GM12891 (cell line): ENCODE measurements at regions not wholly inside any gene's neighbourhood (a gene's known extent, or its start where the extent isn't known, plus 50 kb on each side); places are given as distances from the start of the nearest gene placed in this dataset.
A peak's percentile ranks its signal among the peaks of the same experiment; 100 is the strongest.

Experiments
- DNase-seq: peaks from one replicate; pipeline ENCODE4 v3.0.0; 2011; ENCODE audit warnings: low spot score; ENCODE audit not compliant: insufficient read length
- FAIRE-seq: peaks from 2 replicates; lab custom pipeline; 2011; peaks lifted over from hg19 to GRCh38; lab: Jason Lieb, UNC
- PAX5 ChIP-seq: IDR thresholded peaks from 2 replicates; pipeline ENCODE4 v1.6.1; 2011; ENCODE audit warnings: low read length, moderate library complexity, mild to moderate bottlenecking; ENCODE audit not compliant: insufficient read depth, severe bottlenecking
- POLR2A ChIP-seq: IDR thresholded peaks from 2 replicates; pipeline ENCODE4 v1.6.1; 2011; ENCODE audit warnings: low read depth, low read length, control low read depth
- POLR2AphosphoS5 ChIP-seq: IDR thresholded peaks from 2 replicates; pipeline ENCODE4 v1.6.1; 2011; ENCODE audit warnings: low read depth, low read length, control low read depth
- POU2F2 ChIP-seq: IDR thresholded peaks from 2 replicates; pipeline ENCODE4 v1.6.1; 2011; ENCODE audit warnings: low read depth, mild to moderate bottlenecking, control low read depth, low read length, moderate library complexity
- SPI1 ChIP-seq: IDR thresholded peaks from 2 replicates; pipeline ENCODE4 v1.6.1; 2011; ENCODE audit warnings: low read depth, low read length, control low read depth
- TAF1 ChIP-seq: IDR thresholded peaks from 2 replicates; pipeline ENCODE4 v1.6.1; 2011; ENCODE audit warnings: low read depth, low read length, control low read depth

DNA sequence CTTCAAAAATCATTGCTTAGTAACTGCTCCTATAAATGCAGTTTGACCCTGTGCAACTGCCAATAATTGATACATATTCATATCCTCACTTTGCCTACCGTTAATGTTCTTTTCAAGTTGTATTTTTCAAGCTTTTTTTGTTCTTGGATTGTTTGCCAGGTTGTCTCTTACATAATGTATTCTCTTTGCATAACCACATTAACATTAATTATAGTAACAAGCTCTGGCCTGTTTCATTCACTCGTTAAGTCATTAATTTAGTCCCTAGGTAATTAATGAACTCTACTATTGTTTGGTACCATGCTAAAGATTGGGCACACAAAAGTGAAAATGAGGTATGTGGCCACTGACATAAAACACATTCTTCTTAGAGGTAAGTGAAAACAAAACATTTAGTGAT, 1338.8 kb downstream of the NSUN3 start:
- FAIRE-seq (no peak), DNase-seq (no peak)
- no peak for TF ChIP-seq PAX5
- TF ChIP-seq POLR2A, result no peak
- no peak for TF ChIP-seq SPI1
- no peak for TF ChIP-seq POU2F2
- TF ChIP-seq POLR2AphosphoS5, result no peak
- TF ChIP-seq TAF1, result no peak

DNA sequence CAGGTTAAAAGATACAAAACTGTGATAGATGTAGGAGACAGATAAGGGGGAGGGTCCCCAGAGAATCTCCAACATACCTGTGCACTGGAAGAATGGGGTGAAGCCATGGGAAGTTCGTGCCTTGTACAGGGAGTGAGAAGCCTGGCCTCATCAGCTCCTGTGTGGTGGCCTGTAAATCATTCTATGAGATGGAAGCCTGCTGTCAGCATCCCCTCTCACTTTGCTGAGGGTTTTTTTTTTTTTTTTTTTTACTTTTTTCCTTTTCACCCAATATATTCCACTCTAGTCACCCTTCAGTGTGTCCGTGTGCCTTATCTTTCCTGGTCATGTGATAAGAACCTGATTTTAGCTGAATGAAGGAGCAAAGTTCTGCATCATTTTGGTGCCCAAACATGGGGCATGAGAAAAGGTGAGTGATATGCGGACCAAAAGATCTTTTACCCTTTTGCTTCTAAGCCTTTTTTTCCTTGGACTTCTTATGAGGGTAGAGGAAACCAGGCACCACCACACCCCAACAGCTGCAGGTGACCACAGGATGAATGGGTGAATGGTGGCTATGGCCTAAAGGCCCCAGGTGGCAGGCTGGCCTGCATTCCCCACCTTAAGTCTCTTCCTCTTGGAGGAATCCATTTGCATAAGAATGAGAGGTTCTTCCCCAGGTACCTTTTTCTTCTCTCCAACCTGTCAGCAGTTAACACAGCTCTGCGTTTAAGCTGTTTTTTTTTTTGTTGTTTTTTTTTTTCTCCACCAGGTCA, 1345.0 kb downstream of the NSUN3 start:
- FAIRE-seq (no peak), DNase-seq (no peak)
- TF ChIP-seq POU2F2 (no peak), POLR2AphosphoS5 (no peak), POLR2A (no peak), PAX5 (no peak), SPI1 (no peak), TAF1 (no peak)

GRCh38 chr3:95408464-95408862, 1345.6 kb downstream of the NSUN3 start:
- FAIRE-seq (no peak), DNase-seq (no peak)
- TF ChIP-seq POU2F2, result no peak
- TF ChIP-seq SPI1, result no peak
- TF ChIP-seq POLR2AphosphoS5, result no peak
- no peak for TF ChIP-seq PAX5
- TF ChIP-seq TAF1, result no peak
- TF ChIP-seq POLR2A, result no peak

GRCh38 chr3:95418251-95418650, 1355.4 kb downstream of the NSUN3 start:
- no peak for TF ChIP-seq SPI1
- TF ChIP-seq TAF1, result no peak
- TF ChIP-seq POU2F2, result no peak
- TF ChIP-seq PAX5, result no peak
- no peak for TF ChIP-seq POLR2A
- no peak for TF ChIP-seq POLR2AphosphoS5
- no peak for DNase-seq

DNA sequence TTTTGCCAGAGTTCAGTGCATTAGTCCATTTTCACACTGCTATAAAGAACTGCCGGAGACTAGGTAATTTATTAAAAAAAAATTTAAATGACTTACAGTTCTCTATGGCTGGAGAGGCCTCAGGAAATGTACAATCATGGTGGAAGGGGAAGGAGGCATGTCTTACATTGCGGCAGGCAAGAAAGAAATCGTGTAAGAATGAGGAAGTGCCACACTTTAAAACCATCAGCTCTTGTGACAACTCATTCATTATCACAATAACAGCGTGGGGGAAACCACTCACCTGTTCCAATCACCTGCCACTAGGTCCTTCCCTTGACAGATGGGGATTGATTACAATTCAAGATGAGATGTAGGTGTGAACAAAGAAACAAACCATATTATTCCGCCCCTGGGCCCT, 1361.4 kb downstream of the NSUN3 start:
- TF ChIP-seq POLR2AphosphoS5 (no peak), SPI1 (peak; percentile 42; the same call in 1 of the 2 replicates)
- DNase-seq (no peak), FAIRE-seq (no peak)

More at GRCh38 chr3:95418251-95418650, 1355.4 kb downstream of the NSUN3 start:
- FAIRE-seq, result no peak

DNA sequence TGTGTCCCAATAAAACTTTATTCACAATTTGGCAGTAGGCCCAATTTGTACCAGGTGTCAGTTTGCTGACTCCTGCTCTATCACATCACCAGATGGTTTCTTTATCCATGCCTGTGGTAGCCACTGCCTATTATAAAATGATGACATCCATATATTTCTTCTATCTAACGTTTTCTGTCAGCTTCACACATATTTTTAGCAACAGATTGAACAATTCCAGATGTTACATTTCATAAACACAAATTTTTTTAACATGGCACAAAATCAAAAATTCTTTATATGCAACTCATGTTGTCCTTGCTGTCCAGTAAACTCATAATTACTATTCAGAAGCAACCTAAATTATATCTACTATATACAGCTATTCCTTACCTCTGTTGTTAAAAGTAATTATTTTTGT, 1371.6 kb downstream of the NSUN3 start:
- TF ChIP-seq POU2F2 (no peak), SPI1 (no peak), TAF1 (no peak), PAX5 (no peak), POLR2AphosphoS5 (no peak), POLR2A (no peak)
- no peak for FAIRE-seq

DNA sequence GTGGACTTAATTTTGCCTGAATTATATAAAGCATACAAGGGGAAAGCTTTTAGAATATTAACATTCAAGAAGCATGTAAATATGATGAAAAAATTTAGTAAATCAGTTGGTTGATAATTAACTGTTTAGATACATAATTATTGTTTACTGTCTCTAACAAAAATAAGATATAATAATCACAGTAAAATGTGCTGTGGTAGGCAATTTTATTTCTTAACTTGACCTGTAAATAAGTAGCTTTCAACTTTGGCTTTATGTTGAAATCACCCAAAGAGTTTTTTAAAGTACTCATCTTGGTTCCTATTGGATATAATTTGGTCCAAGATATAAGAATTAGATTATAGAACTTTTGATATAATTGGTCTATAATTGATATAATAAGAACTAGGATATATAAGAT, 1374.5 kb downstream of the NSUN3 start:
- no peak for TF ChIP-seq POLR2A
- TF ChIP-seq POLR2AphosphoS5, result no peak
- TF ChIP-seq SPI1, result no peak
- TF ChIP-seq PAX5, result no peak
- no peak for TF ChIP-seq TAF1
- TF ChIP-seq POU2F2, result no peak
- no peak for DNase-seq
- FAIRE-seq, result no peak

More for the DNA sequence above, 1371.6 kb downstream of the NSUN3 start:
- DNase-seq, result no peak

DNA sequence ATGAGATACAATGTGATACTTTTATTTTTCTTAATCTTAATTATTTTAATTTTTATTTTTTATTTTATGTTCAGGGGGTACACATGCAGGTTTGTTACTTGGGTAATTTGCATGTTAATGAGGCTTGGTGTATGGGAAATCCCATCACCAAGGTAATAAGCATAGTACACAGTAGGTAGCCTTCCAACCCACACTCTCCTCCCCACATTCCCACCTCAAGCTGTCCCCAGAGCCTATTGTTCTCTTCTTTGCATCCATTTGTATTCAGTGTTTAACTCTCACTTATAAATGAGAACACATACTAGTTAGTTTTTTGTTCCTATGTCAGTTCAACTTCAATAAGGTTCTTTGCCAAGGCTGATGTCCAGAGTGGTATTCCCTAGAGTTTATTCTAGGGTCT, 1375.4 kb downstream of the NSUN3 start:
- DNase-seq, result no peak
- no peak for FAIRE-seq
- TF ChIP-seq POU2F2 (no peak), TAF1 (no peak), POLR2AphosphoS5 (no peak), PAX5 (no peak), SPI1 (no peak), POLR2A (no peak)

DNA sequence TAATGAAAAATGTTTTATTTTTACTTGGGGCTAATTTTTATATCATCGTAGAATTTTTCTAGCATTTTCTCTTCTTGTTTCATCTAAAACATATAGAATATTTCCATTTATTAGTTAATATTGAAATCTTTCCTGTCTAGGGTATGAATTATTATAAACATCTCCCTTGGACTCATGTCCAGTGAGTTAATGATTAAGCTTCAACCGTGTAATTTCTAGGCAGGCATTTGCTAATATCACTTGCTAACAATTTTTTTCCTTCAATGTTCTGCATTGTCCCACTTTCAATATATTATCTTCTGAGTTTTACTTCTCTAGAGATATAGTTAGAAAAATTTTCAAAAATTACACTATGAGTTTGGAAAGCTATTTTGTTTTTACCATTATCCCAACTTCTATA, 1371.6 kb upstream of the EPHA6 start:
- FAIRE-seq (no peak), DNase-seq (no peak)
- TF ChIP-seq TAF1, result no peak
- TF ChIP-seq POU2F2, result no peak
- no peak for TF ChIP-seq SPI1
- no peak for TF ChIP-seq POLR2A

GRCh38 chr3:95449841-95450240, 1364.6 kb upstream of the EPHA6 start:
- FAIRE-seq (no peak), DNase-seq (no peak)
- no peak for TF ChIP-seq TAF1
- no peak for TF ChIP-seq POU2F2
- TF ChIP-seq PAX5, result no peak
- no peak for TF ChIP-seq POLR2A
- no peak for TF ChIP-seq SPI1
